COLO829 (cell line): ENCODE measurements at regions not wholly inside any gene's neighbourhood (a gene's known extent, or its start where the extent isn't known, plus 50 kb on each side); places are given as distances from the start of the nearest gene placed in this dataset.
"Not testable (repeated sequence)": the region's sequence is repeated elsewhere in the genome, so short reads cannot be mapped to it uniquely, and the experiment has no call there.

ENCODE experiments used
- DNase-seq: peaks from one replicate; pipeline ENCODE4 v3.0.0; 2012; ENCODE audit warnings: low spot score

GRCh38 chr2:44051593-44052347 lies 56.0 kb upstream of the LRPPRC start:
- no peak for DNase-seq

- no peak for DNase-seq
These were observed 56.8 kb upstream of the LRPPRC start for GRCh38 chr2:44052584-44052983.

DNA sequence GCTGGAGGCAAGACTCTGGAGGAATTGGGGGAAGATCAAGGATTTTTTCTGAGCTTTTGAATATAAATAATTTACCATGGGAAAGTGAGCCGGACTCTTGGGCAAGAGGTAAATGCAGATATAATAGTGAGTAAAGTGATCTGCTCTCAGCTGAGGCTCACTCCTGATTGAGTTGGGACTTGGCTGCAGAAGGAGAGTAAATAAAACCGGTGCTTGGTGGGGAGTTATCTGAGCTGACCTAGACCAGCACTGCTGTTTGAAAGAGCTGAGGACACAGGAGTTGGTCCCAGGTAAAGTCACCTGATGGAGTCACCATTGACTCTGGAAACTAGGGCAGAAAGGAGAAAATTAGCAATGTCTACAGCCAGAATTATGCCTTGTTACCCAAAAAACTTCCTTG lies 57.3 kb upstream of the LRPPRC start:
- DNase-seq: no peak

GRCh38 chr2:44053456-44053855 lies 57.7 kb upstream of the LRPPRC start:
- DNase-seq: no peak

DNA sequence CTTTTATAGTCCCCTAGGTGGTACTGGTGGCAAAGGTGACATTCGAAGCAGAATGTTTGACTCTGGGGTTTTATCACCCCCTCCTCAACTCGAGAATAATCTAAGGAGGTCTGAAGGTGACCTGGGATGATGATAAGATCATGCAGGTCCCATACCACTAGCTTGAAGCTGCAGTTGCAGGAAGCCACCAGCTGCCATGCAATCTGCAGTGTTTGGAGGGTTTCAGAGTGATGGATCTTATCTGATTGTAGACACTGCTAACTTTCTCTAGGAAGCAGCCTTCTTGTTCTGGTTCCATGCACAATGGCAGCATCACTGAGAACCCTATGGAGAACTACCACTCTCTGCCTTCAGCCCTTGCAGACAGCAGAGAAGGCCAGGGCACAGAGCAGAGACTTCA lies 59.4 kb upstream of the LRPPRC start:
- DNase-seq: no peak

- no peak for DNase-seq
These were observed 59.9 kb upstream of the LRPPRC start for GRCh38 chr2:44055664-44056063.

- DNase-seq: no peak
These were observed 61.2 kb upstream of the LRPPRC start for GRCh38 chr2:44056947-44057346.

DNA sequence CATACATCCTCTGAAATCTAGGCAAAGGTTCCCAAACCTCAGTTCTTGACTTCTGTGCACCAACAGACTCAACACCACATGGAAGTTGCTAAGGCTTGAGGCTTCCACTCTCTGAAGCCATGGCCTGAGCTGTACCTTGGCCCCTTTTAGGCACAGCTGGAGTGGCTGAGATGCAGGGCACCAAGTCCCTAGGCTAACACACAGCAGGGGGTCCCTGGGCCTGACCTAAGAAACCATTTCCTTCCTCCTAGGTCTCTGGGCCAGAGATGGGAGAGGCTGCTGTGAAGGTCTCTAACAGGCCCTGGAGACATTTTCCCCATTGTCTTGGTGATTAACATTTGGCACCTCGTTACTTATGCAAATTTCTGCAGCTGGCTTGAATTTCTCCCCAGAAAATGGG lies 64.5 kb upstream of the LRPPRC start:
- not testable (repeated sequence) for DNase-seq

- no peak for DNase-seq
These were observed 65.2 kb upstream of the LRPPRC start for GRCh38 chr2:44060990-44061389.

DNA sequence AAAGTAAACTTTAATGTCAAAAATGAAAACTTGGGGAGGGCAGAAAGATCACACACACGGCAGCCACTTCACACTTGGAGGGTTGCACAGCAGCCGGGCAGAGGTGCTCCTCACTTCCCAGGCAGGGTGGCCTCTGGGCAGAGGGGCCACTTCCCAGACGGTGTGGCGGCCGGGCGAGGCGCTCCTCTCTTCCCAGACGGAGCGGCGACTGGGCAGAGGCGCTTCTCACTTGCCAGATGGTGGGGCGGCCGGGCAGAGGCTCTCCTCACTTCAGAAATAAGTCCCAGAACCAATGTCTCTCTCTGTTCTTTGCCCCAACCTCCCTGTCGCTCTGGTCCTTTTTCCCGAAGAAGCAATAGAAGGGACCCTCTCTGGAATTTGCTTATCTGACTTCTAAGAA lies 65.7 kb upstream of the LRPPRC start:
- no peak for DNase-seq

DNA sequence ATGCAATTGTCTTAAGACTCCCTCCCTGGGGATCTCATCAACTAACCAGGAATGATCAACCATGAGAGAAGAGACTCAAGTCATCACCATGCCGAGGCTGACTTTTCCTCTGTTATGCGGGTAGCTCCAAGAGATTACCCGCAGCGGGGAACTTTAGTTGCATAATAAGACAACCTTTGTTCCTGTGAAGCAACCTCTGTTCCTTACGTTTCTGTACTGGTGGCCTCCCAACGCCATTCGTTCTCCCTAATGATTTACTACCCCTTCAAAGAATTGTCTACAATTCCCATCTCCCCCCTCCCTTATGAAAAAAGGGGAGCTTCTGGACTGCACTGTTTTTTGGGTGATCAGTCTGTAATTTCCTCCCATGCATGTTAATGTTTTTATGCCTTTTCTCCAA lies 66.1 kb upstream of the LRPPRC start:
- no peak for DNase-seq

GRCh38 chr2:44063033-44063432 lies 67.2 kb upstream of the LRPPRC start:
- DNase-seq: no peak

GRCh38 chr2:44064281-44064680 lies 68.5 kb upstream of the LRPPRC start:
- DNase-seq: not testable (repeated sequence)

DNA sequence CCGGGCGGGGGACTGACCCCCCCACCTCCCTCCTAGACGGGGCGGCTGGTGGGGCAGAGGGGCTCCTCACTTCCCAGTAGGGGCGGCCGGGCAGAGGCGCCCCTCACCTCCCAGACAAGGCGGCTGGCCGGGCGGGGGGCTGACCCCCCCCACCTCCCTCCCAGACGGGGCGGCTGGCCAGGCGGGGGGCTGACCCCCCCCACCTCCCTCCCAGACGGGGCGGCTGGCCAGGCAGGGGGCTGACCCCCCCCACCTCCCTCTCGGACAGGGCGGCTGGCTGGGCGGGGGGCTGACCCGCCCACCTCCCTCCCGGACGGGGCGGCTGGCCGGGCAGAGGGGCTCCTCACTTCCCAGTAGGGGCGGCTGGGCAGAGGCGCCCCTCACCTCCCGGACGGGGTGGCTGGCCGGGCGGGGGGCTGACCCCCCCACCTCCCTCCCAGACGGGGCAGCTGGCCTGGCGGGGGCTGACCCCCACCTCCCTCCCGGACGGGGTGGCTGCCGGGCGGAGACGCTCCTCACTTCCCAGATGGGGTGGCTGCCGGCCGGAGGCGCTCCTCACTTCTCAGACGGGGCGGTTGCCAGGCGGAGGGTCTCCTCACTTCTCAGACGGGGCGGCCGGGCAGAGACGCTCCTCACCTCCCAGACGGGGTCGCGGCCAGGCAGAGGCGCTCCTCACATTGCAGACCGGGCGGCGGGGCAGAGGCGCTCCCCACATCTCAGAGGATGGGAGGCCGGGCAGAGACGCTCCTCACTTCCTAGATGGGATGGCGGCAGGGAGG lies 71.4 kb upstream of the LRPPRC start:
- not testable (repeated sequence) for DNase-seq

- not testable (repeated sequence) for DNase-seq
These were observed 72.0 kb upstream of the LRPPRC start for GRCh38 chr2:44067791-44068181.

DNA sequence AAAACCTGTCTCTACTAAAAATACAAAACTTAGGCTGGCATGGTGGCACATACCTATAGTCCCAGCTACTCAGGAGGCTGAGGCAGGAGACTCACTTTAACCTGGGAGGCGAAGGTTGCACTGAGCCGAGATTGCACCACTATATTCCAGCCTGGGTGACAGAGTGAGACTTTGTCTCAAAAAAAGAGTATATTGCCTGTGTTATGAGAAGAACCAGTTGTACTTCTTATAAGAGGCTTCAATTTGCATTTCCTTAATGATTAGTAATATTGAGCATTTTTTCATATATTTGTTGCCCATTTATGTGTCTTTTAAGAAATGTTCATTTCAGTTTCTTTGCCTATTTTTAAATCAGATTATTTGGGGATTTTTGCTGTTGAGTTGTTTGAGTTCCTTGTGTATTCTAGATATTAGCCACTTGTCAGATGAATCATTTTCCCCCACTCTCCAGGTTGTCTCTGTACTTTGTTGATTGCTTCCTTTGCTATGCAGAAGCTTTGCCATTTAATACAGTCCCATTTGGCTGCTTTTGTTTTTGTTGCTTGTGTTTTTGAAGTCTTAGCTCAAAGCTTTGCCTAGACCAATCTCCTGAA lies 75.8 kb upstream of the LRPPRC start:
- no peak for DNase-seq

DNA sequence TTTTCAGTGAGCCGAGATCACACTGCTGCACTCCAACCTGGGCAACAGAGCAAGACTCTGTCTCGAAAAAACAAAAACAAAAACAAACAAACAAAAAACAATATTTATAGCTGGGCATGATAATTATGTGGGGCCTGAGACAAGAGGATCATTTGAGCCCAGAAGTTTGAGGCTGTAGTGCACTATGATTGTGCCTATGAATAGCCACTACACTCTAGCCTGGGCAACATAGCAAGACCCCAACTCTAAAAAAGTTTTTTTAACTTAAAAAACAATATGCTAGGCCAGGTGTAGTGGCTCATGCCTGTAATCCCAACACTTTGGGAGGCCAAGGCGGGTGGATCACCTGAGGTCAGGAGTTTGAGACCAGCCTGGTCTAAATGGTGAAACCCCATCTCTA lies 77.9 kb upstream of the LRPPRC start:
- not testable (repeated sequence) for DNase-seq

DNA sequence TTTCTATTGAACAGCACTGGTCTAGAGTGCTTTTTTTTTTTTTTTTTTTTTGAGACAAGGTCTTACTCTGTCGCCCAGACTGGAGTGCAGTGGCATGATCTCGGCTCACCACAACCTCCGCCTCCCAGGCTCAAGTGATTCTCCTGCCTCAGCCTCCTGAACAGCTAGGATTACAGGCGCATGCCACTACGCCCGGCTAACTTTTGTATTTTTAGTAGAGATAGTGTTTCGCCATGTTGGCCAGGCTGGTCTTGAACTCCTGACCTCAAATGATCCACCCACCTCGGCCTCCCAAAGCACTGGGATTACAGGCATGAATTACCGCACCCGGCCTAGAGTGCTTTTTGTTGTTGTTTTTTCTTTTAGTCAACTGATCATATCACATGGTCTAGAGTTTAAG lies 79.0 kb upstream of the LRPPRC start:
- not testable (repeated sequence) for DNase-seq

DNA sequence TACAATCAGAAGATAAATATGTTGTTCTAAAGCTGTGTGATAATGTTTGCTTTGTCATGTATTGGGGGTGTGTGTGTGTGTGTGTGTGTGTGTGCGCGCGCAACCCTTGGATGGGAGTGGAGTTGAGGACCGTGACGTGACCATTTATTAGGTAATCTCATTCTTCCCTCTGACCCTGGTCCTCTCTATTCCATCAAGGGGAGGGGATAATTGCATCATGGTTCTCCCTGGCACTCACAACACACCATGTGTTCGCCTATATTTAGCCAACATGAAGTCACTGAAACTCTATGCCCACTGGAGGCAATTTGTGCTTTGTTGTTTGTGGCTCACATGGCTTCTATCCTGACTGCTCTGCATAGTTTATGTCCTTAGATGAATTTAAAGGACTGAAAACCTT lies 79.8 kb upstream of the LRPPRC start:
- DNase-seq: peak; percentile 24

- no peak for DNase-seq
These were observed 82.2 kb upstream of the LRPPRC start for GRCh38 chr2:44077942-44078511.

GRCh38 chr2:44079686-44080085 lies 83.9 kb upstream of the LRPPRC start:
- DNase-seq: no peak

- no peak for DNase-seq
These were observed 85.6 kb upstream of the PPM1B start for GRCh38 chr2:44083054-44083453.

DNA sequence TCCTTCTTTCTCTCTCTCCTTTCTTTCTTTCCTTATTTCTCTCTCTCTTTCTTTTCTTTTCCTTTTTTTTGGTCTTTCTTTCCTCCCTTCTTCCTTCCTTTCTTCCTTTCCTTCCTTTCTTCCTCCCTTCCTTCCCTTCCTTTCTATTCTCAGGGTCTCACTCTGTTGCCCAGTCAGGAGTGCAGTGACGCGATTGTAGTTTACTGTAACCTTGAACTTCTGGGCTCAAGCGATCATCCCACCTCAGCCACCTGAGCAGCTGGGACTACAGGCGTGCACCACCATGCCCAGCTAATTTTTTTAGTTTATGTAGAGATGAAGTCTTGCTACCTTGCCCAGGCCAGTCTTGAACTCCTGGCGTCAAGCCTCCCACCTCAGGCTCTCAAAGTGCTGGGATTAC lies 83.8 kb upstream of the PPM1B start:
- DNase-seq: no peak
